ENCODE measurements at regions not wholly inside any gene's neighbourhood (a gene's known extent, or its start where the extent isn't known, plus 50 kb on each side); places are given as distances from the start of the nearest gene placed in this dataset.

GRCh38 chr7:84477786-84478478 is 283.3 kb upstream of the SEMA3A start:
- no peak for DNase-seq

GRCh38 chr7:84474436-84474835 is 279.8 kb upstream of the SEMA3A start:
- DNase-seq: no peak

- DNase-seq: no peak
Measured at GRCh38 chr7:84471576-84471975, 277.0 kb upstream of the SEMA3A start.

DNA sequence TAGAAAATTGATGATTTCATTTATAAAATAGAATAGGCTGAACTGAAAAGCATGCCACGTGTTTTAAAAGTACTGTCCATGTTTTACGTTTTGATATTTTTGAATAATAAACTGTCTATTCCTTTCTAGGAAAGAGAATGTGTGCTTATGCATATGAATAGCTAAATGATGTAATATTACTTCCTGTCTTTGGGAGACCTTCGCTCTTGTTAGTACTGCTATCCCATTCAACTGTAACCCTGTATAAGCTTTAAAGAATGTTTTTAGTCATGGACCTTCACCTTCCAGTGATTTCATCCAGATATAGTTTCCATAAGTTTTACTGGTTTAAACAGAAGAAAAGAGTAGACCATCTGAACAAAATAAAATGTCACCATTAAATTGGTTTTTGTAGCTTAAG is 274.4 kb upstream of the SEMA3A start:
- no peak for DNase-seq

GRCh38 chr7:84462259-84462658 is 267.7 kb upstream of the SEMA3A start:
- DNase-seq: no peak

- DNase-seq: no peak
Measured at GRCh38 chr7:84461093-84461492, 266.5 kb upstream of the SEMA3A start.

- no peak for DNase-seq
Measured at GRCh38 chr7:84455788-84456187, 261.2 kb upstream of the SEMA3A start.

DNA sequence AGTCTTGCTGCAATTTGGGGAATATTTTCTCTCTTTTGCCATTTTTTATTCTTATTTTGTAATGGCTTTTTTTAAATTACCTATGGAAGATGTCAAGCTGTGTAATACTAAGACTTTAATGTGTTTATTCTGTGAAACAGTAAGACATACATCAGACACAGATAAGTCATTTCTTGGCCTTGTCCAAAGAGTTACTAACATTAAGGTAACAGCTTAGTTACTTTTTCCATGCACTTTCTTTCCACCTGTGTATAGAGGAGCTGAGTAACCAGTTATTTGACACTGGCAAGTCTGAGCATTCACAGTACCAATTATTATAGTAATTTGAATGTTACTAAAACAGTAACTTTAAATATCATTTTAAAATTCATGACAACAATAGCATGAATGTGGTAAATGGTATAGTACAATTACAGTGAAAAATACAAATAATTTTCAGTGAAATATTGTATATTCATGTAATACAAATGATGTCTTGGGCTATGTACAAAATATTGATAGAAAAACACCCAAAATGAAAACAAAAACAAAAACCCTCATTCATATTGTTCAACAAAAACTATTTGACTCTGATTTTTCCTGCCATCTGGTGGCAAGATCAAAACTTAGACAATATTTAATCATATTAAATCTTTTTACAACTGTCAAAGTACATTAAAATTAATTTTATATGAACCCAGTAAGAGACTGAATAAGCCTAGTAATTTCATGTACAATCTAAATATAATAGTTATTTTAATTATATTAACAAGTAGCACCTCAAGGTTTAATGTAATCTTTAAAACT is 259.8 kb upstream of the SEMA3A start:
- DNase-seq: no peak

GRCh38 chr7:84452618-84453017 is 258.0 kb upstream of the SEMA3A start:
- DNase-seq: no peak

DNA sequence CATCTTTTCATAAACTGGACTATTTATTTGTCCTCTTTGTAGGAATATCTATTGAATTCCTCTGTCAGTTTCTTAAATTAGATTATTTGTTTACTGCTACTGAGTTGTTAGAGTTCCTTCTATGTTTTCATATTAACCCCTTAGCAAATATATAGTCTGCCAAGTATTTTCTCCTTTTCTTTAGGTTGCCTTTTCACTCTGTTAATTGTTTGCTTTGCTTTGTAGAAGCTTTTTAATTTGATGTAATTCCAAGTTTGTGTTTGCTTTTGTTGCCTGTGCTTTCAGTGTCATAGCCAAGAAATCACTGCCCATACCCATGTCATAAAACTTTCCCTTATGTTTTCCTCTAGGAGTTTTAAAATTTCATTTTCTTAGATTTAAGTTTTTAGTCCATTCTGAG is 256.2 kb upstream of the SEMA3A start:
- no peak for DNase-seq

- no peak for DNase-seq
Measured at GRCh38 chr7:84447636-84448293, 253.2 kb upstream of the SEMA3A start.

- no peak for DNase-seq
Measured at GRCh38 chr7:84446991-84447480, 252.4 kb upstream of the SEMA3A start.

GRCh38 chr7:84425702-84426259 is 231.2 kb upstream of the SEMA3A start:
- DNase-seq: no peak

- no peak for DNase-seq
Measured at GRCh38 chr7:84422790-84423189, 228.2 kb upstream of the SEMA3A start.

DNA sequence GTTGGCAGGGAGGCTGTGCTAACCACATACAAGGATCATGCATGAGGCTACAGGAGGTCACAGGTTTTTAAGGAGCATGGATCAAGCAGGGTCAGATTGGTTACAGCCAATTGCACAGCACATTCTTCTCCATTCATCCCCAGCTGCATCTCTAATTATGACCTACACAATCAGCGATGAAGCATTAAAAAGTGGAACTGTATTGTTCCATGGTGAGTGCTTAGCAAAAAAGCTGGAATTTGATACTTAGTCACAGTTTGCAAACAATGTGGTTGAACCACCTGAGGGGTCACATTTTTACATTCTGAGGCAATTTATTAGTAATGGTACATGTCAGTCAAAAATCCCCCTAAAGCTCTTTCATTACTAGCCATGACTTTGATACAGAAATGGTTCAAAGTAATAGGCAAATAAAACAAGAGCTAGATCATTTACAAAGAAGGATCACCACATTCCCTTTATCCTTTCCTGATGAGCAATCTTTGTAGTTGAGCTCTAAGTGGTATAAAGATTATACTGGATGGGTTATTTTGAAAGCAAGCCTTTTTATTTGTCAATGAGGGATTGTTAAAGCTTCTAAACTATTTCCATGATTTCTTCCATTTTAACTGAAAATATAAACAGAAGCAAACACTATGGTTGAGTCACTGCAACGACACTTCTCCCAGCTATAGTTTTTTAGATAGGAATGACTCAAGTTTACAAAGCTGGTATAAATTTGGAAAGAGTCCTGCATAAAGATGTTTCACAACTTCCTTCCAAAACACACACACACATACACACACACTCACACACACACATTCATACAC is 217.8 kb upstream of the SEMA3A start:
- no peak for DNase-seq

DNA sequence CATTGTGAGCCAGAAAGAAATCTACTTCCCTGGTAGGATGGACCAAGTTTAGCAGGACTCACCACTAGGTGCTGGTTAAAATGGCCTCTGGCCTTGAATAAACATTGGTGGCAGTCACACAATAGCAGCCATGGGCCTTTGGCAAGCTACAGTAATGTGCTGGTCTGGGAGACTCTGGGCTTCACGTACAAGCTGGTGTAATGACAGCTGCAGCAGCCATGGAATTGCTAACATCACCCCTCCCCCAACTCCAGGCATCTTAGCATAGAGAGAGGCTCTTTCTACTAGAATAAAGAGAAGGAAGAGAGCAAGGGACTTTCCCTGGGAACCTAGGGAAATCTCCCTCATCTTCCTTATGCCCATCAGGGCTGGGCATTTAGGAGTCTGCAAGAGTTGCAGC is 205.1 kb upstream of the SEMA3A start:
- no peak for DNase-seq

DNA sequence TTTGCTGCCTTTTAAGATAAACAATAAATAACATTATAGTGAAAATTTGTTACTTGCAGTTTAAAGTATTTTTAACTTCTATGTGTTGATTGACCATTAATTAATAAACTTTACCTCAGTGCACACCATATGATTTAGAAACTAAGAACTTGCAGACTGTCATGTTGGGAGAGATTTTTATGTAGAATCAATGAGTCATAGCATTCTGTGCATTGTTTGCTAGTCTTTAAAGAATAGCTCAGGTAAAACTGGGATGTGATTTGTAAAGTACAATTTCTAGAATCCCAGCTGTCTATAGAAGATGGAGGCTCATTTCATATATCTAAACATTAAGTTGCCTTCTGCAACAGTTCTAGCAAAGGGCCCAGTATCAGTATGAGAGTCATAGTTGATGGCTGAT is 199.6 kb upstream of the SEMA3A start:
- DNase-seq: no peak

DNA sequence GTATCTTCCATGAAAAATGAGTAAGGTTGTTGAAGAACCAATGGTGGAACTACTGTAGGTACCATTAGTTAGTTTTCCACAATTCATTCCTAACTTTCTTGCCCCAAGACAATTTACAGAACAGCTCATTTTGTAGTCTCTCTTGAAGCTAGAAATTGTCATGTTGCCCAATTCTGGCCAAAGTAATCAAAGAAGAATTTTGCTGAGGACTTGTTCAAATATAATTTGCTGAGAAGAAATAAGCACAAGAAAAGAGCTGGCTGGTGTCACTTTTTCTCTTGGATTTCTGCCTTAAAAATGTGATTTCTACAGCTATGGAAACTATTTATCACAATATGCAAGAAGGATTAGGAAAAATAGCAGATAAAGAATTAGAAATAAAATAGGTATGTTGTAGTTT is 199.2 kb upstream of the SEMA3A start:
- no peak for DNase-seq

DNA sequence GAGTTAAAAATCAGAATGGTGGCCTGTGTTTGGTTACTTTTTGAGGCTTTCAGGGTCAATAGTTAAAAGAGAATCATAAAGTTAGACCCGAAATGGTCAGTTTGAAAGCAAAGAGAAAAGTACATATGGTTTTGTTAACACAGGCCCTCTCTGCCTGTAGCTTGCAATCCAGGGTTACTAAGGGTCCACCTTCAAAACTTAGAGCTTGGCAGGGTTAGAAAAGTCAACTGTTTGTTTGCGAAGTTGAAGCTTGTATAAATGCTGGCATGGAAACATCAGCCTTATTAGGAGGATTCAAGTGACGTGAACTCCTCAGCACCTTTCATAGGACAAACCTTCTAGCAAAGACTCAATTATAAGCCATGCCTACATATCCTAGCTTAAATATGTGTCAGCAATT is 196.3 kb upstream of the SEMA3A start:
- DNase-seq: no peak

DNA sequence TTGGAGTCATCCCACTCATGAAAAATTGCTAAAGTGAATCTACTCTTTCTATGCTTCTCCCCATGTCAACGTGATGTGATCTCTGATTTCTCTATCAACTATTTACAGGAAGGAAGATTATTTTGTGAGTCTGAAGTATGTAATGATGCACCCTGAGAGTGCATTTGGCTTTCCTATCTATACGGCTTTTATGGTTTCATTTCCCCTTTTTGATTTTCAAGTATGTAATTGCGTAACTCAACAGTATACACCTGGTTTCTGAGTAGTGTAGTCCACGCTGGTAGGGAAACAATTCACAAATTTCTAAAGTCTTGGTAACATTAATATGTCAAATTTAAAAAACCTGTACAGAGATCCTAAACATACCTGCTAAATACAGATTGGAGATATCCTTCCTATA is 194.7 kb upstream of the SEMA3A start:
- DNase-seq: no peak

DNA sequence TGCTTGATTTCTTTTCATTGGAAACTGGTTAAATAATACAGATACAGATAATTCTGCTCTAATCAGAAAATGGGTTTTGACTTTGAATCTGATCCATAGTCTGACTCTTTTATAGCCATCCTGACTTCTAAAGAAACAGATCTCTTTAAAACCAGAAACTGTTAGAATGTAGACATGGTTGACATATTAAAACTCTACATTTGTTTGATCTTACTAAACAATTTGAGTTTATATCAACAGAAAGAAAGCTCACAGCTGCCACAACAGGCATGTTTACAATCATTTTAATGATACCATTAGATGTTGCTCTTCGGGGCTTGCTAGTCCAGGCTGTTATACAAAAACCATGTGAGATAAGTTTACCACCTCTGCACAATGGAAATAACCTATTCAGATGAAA is 193.0 kb upstream of the SEMA3A start:
- no peak for DNase-seq

GRCh38 chr7:84384417-84384816 is 189.8 kb upstream of the SEMA3A start:
- DNase-seq: no peak
